ENCODE measurements at regions not wholly inside any gene's neighbourhood (a gene's known extent, or its start where the extent isn't known, plus 50 kb on each side); places are given as distances from the start of the nearest gene placed in this dataset.

DNA sequence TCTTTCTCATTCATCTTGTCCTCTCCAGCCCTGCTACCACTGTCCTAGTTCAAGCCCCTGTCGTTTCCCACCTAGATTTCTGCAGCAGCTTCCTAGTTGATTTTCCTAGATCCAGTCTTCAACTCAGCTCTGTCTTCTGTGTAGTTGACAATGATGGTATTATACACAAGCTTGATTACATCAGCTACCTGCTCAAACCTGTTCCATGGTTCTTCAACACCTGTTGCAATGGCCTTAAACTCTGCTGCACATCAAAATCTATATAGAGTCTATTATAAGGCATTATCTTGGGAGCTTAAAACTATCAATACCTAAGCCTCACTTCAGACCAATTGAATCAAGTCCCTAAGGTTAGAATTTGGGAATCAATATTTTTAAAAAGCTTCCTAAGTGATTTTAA is 71.7 kb upstream of the PELI2 start:
- no peaks in the 10 kb centered on the region for H3K36me3 ChIP-seq (ENCODE audit: insufficient read depth, low read length, poor library complexity, severe bottlenecking)
- CTCF ChIA-PET: no interaction called here
- DNase-seq (ENCODE audit: low spot score): no peak
- H3K27ac ChIP-seq (ENCODE audit: low read depth, low read length, poor library complexity, severe bottlenecking): no peak overlapping the region
- TF ChIP-seq CTCF (conservative IDR thresholded peaks at IDR 0.05; ENCODE audit: low read depth, low read length) (no peak), EZH2 (IDR thresholded peaks at IDR 0.05; ENCODE audit: borderline replicate concordance, low read depth, low read length, poor library complexity, severe bottlenecking) (no peak)
- H3K27me3 ChIP-seq (replicated peaks; ENCODE audit: insufficient read depth, low read depth, low read length, poor library complexity): peaks cover 3% of the 10 kb centered on the region
- H3K9me3 ChIP-seq (ENCODE audit: low read depth, low read length, poor library complexity, severe bottlenecking): no peaks in the 10 kb centered on the region
- H3K4me1 ChIP-seq (ENCODE audit: insufficient read depth, low read length, poor library complexity, severe bottlenecking): no peaks in the 10 kb centered on the region
- intact Hi-C loops (cut with micrococcal nuclease; ENCODE audit: unreplicated experiment): no loop called here
- H3K4me3 ChIP-seq (ENCODE audit: low read depth, low read length, poor library complexity, severe bottlenecking): no peak overlapping the region
- BruUV-seq (replicated peaks): no TSS peak
- POLR2A ChIA-PET (ENCODE audit: low non-redundant PET): no interaction called here

- intact Hi-C loops (cut with micrococcal nuclease; ENCODE audit: unreplicated experiment): no loop called here
- H3K4me3 ChIP-seq (ENCODE audit: low read depth, low read length, poor library complexity, severe bottlenecking): no peak overlapping the region
- no peak for DNase-seq (ENCODE audit: low spot score)
- peaks cover 2% of the 10 kb centered on the region for H3K27me3 ChIP-seq (replicated peaks; ENCODE audit: insufficient read depth, low read depth, low read length, poor library complexity)
- no peaks in the 10 kb centered on the region for H3K4me1 ChIP-seq (ENCODE audit: insufficient read depth, low read length, poor library complexity, severe bottlenecking)
- no peak for TF ChIP-seq EZH2 (IDR thresholded peaks at IDR 0.05; ENCODE audit: borderline replicate concordance, low read depth, low read length, poor library complexity, severe bottlenecking)
- no peak for TF ChIP-seq CTCF (conservative IDR thresholded peaks at IDR 0.05; ENCODE audit: low read depth, low read length)
- BruUV-seq (replicated peaks): no TSS peak
- H3K27ac ChIP-seq (ENCODE audit: low read depth, low read length, poor library complexity, severe bottlenecking): no peak overlapping the region
- ChIA-PET CTCF (no interaction called here), POLR2A (ENCODE audit: low non-redundant PET) (no interaction called here)
- no peaks in the 10 kb centered on the region for H3K36me3 ChIP-seq (ENCODE audit: insufficient read depth, low read length, poor library complexity, severe bottlenecking)
- H3K9me3 ChIP-seq (ENCODE audit: low read depth, low read length, poor library complexity, severe bottlenecking): no peaks in the 10 kb centered on the region
These were observed 71.2 kb upstream of the PELI2 start for GRCh38 chr14:56046996-56047395.

DNA sequence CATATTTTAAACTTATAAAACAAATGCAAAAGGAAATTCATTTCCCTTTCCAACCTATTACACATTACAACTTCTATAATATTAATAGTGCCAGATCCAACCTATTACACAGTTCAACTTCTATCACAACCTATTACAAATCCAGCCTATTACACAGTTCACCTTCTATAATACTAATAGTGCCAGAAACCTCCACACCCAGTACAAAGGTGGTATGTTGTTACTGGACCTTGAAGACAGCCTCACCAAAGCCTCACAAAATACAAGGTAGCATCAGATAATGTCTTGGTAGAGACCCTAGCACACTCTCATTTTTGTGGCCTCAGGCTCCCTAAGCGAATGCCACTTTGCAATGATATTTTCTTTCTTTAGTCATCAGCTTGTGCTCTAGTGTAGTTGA is 68.7 kb upstream of the PELI2 start:
- ChIA-PET POLR2A (ENCODE audit: low non-redundant PET) (no interaction called here), CTCF (no interaction called here)
- intact Hi-C loops (cut with micrococcal nuclease; ENCODE audit: unreplicated experiment): no loop called here
- Histone ChIP-seq H3K27ac (ENCODE audit: low read depth, low read length, poor library complexity, severe bottlenecking) (no peak overlapping the region), H3K9me3 (ENCODE audit: low read depth, low read length, poor library complexity, severe bottlenecking) (no peaks in the 10 kb centered on the region), H3K4me3 (ENCODE audit: low read depth, low read length, poor library complexity, severe bottlenecking) (no peak overlapping the region), H3K36me3 (ENCODE audit: insufficient read depth, low read length, poor library complexity, severe bottlenecking) (no peaks in the 10 kb centered on the region), H3K27me3 (replicated peaks; ENCODE audit: insufficient read depth, low read depth, low read length, poor library complexity) (no peaks in the 10 kb centered on the region), H3K4me1 (ENCODE audit: insufficient read depth, low read length, poor library complexity, severe bottlenecking) (no peaks in the 10 kb centered on the region)
- no TSS peak for BruUV-seq (replicated peaks)
- TF ChIP-seq EZH2 (IDR thresholded peaks at IDR 0.05; ENCODE audit: borderline replicate concordance, low read depth, low read length, poor library complexity, severe bottlenecking): no peak
- no peak for TF ChIP-seq CTCF (conservative IDR thresholded peaks at IDR 0.05; ENCODE audit: low read depth, low read length)
- no peak for DNase-seq (ENCODE audit: low spot score)
